GM12878 (cell line): ENCODE measurements at regions not wholly inside any gene's neighbourhood (a gene's known extent, or its start where the extent isn't known, plus 50 kb on each side); places are given as distances from the start of the nearest gene placed in this dataset.
"Not testable (repeated sequence)": the region's sequence is repeated elsewhere in the genome, so short reads cannot be mapped to it uniquely, and the experiment has no call there.

ENCODE experiments used
- ATAC-seq: fragments of 200-7000 bp; cut with Tn5 transposase; 3 replicates; pipeline ENCODE4 v1.9.1; 2020; ENCODE audit warnings: mild to moderate bottlenecking, moderate library complexity
- BruUV-seq: library from RNA; stranded (reverse); fragments of 400-500 nt; replicated peaks from 2 replicates; lab custom pipeline; 2021; lab: Mats Ljungman, UMichigan
- CTCF ChIA-PET: fragments of 300-600 bp; sonication (Branson Sonifier 250); formaldehyde crosslinking; extraction: SDS; loops from one replicate; lab custom pipeline; 2021; ENCODE audit warnings: inconsistent platforms; lab: Yijun Ruan, JAX
- POLR2A ChIA-PET: fragments of 350-600 bp; formaldehyde crosslinking; extraction: SDS; loops from one replicate; lab custom pipeline; 2021; ENCODE audit warnings: inconsistent platforms; lab: Charles Lee
- RAD21 ChIA-PET: fragments of 300-600 bp; sonication (Branson Sonifier 250); formaldehyde crosslinking; loops from one replicate; lab custom pipeline; 2023; ENCODE audit warnings: antibody characterized with exemption; ENCODE audit not compliant: unreplicated experiment; lab: Charles Lee
- SMC1A ChIA-PET: fragments of 300-600 bp; sonication (Branson Sonifier 250); formaldehyde crosslinking; loops from one replicate; lab custom pipeline; 2023; ENCODE audit not compliant: unreplicated experiment, uncharacterized antibody; lab: Charles Lee
- DNase-seq: peaks from one replicate; pipeline ENCODE4 v3.0.0-alpha.2; 2011; ENCODE audit warnings: low read depth, low spot score
- FAIRE-seq: peaks from 3 replicates; lab custom pipeline; 2011; peaks lifted over from hg19 to GRCh38; lab: Jason Lieb, UNC
- H2AFZ ChIP-seq: 2 replicates; pipeline ENCODE4 v1.6.0; 2011; ENCODE audit warnings: low read depth, low read length, control low read depth; ENCODE audit not compliant: control insufficient read depth
- H3K27ac ChIP-seq: 2 replicates; pipeline ENCODE4 v1.5.1; 2011; ENCODE audit warnings: control low read depth; ENCODE audit not compliant: control insufficient read depth, insufficient read depth
- H3K27me3 ChIP-seq, 2 experiments: replicated peaks in 1 of 2; 2 replicates each; pipeline versions ENCODE4 v1.6.0 to v1.6.1; 2011; ENCODE audit warnings: low read length in 1 of 2; ENCODE audit not compliant: control insufficient read depth in 2 of 2, insufficient read depth in 2 of 2
- H3K36me3 ChIP-seq, 2 experiments: 2 replicates each; pipeline ENCODE4 v1.5.1; 2011; ENCODE audit warnings: low read length in 1 of 2; ENCODE audit not compliant: control insufficient read depth in 2 of 2, insufficient read depth in 2 of 2
- H3K4me1 ChIP-seq: 2 replicates; pipeline ENCODE4 v1.6.1; 2011; ENCODE audit warnings: mild to moderate bottlenecking, low read length, moderate library complexity, mixed read lengths; ENCODE audit not compliant: control insufficient read depth, insufficient read depth
- H3K4me2 ChIP-seq: 2 replicates; pipeline ENCODE4 v1.6.0; 2011; ENCODE audit warnings: control low read depth; ENCODE audit not compliant: control insufficient read depth, insufficient read depth
- H3K4me3 ChIP-seq: fragments of 200-600 bp; sonication (generic); 2 replicates; pipeline ENCODE4 v1.5.1; 2016
- H3K79me2 ChIP-seq: 2 replicates; pipeline ENCODE4 v1.6.0; 2011; ENCODE audit warnings: low read length; ENCODE audit not compliant: control insufficient read depth, insufficient read depth
- H3K9ac ChIP-seq: 2 replicates; pipeline ENCODE4 v1.8.0; 2011; ENCODE audit warnings: low read length, control low read depth, mixed read lengths; ENCODE audit not compliant: control insufficient read depth, insufficient read depth
- H3K9me3 ChIP-seq: replicated peaks from 3 replicates; pipeline ENCODE4 v1.5.1; 2011; ENCODE audit warnings: mild to moderate bottlenecking, low read length; ENCODE audit not compliant: control insufficient read depth, insufficient read depth
- H4K20me1 ChIP-seq: 2 replicates; pipeline ENCODE4 v1.6.0; 2011; ENCODE audit not compliant: control insufficient read depth, insufficient read depth
- ATF7 ChIP-seq: fragments of 450-650 bp; IDR thresholded peaks from 2 replicates; pipeline ENCODE4 v1.6.1; 2016; ENCODE audit warnings: low read depth, mild to moderate bottlenecking
- BCL11A ChIP-seq: IDR thresholded peaks from 2 replicates; pipeline ENCODE4 v1.6.1; 2011; ENCODE audit warnings: low read depth, low read length
- BRCA1 ChIP-seq: IDR thresholded peaks from 2 replicates; pipeline ENCODE4 v1.6.1; 2011; ENCODE audit warnings: low read depth, low read length, improper control_type of control experiment
- ESRRA ChIP-seq: IDR thresholded peaks from 2 replicates; pipeline ENCODE4 v1.6.1; 2012; ENCODE audit warnings: mild to moderate bottlenecking, low read length, improper control_type of control experiment
- ETV6 ChIP-seq, 2 experiments: fragments of 450-650 bp in 1 of 2; IDR thresholded peaks in 1 of 2; conservative IDR thresholded peaks in 1 of 2; 2 replicates each; pipeline ENCODE4 v1.6.1; 2014; ENCODE audit warnings: antibody characterized with exemption in 1 of 2, borderline replicate concordance in 1 of 2, low read depth in 1 of 2, mild to moderate bottlenecking in 1 of 2, moderate library complexity in 1 of 2
- HCFC1 ChIP-seq: fragments of 150-350 bp; IDR thresholded peaks from 2 replicates; pipeline ENCODE4 v1.6.1; 2014; ENCODE audit warnings: low read length
- KLF5 ChIP-seq: fragments of 450-650 bp; IDR thresholded peaks from 2 replicates; pipeline ENCODE4 v1.6.1; 2014; ENCODE audit warnings: mild to moderate bottlenecking; ENCODE audit not compliant: partially characterized antibody
- MTA2 ChIP-seq: fragments of 450-650 bp; IDR thresholded peaks from 2 replicates; pipeline ENCODE4 v1.6.1; 2016; ENCODE audit warnings: low read depth, mild to moderate bottlenecking, moderate library complexity
- MTA3 ChIP-seq: IDR thresholded peaks from 2 replicates; pipeline ENCODE4 v1.6.1; 2012; ENCODE audit warnings: low read length, inconsistent platforms, borderline replicate concordance
- POLR2A ChIP-seq: IDR thresholded peaks from 2 replicates; pipeline ENCODE4 v1.6.1; 2011; ENCODE audit warnings: low read depth, mild to moderate bottlenecking, low read length
- POLR2AphosphoS5 ChIP-seq: IDR thresholded peaks from 2 replicates; pipeline ENCODE4 v1.6.1; 2011; ENCODE audit warnings: mild to moderate bottlenecking, low read length, inconsistent platforms
- RELB ChIP-seq: fragments of 450-650 bp; IDR thresholded peaks from 2 replicates; pipeline ENCODE4 v1.6.1; 2017; ENCODE audit warnings: low read depth, mild to moderate bottlenecking, moderate library complexity
- TCF7 ChIP-seq: IDR thresholded peaks from 2 replicates; pipeline ENCODE4 v1.6.1; 2014; ENCODE audit warnings: antibody characterized with exemption, borderline replicate concordance
- ZNF384 ChIP-seq: IDR thresholded peaks from 2 replicates; pipeline ENCODE4 v1.6.1; 2012; ENCODE audit warnings: low read depth, mild to moderate bottlenecking, low read length, improper control_type of control experiment, borderline replicate concordance
- WGBS: methylation state at CpG from one replicate; pipeline ENCODE4 v1.1.6; 2016; ENCODE audit warnings: low lambda C conversion rate; ENCODE audit not compliant: insufficient replicate concordance, insufficient coverage; ENCODE audit errors: missing lambda C conversion rate; 5-methylcytosine and 5-hydroxymethylcytosine counted together
- in situ Hi-C: fragments of 300-500 bp; cut with MboI; formaldehyde crosslinking; loops from 9 replicates; pipeline ENCODE4 v1.14.3; 2018; ENCODE audit warnings: mixed read lengths
- intact Hi-C: fragments of 100-400 bp; cut with micrococcal nuclease; formaldehyde crosslinking; loops from one replicate; pipeline ENCODE4 v1.14.2; 2022; ENCODE audit not compliant: unreplicated experiment
- TF ChIP-seq, protein P1 (sequence below): IDR thresholded peaks from 2 replicates; pipeline ENCODE4 v1.6.1; 2012; ENCODE audit warnings: low read length, inconsistent platforms

DNA sequence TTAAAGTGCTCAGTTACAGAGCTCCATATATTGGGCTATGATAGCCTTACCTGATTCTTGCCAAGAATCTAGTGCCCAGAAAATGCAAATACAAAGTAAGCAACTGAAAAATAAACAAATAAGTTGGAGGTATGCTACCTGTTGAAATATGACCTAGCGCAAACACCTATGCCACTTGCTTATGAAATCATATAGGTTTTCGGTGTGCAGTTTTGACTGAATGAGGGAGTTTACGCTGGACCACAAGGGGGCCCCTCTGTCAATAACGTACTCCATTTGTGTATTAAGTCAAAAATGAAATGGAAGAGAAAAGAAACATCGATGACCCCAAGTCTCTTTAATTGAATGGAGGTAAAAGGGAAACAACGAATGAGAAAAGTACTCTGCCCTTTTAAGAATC lies 84.9 kb upstream of the TRIM77 start (continued):
- TF ChIP-seq BCL11A = no peak
- no peak for TF ChIP-seq HCFC1

DNA sequence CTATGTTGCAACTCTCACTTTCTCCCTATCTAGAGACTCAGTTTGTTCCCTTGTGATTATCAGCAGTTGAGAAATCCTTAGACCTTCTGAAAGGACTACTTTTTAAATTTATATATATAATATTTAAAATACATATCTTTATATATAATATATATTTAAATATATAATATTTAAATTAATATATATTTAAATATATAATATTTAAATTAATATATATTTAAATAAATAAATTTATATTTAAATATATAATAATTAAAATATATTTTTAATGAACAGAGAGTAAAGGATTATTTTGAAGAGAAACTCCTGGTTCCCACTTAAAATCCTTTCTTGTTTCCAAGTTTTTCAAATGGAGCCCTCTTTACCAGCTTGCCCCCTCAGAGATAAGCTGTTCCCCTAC lies 83.7 kb upstream of the TRIM77 start:
- Histone ChIP-seq H3K36me3 (no peaks in the 10 kb centered on the region), H4K20me1 (no peaks in the 10 kb centered on the region), H3K27ac (no peak overlapping the region), H2AFZ (no peak overlapping the region), H3K9me3 (no peaks in the 10 kb centered on the region), H3K79me2 (no peaks in the 10 kb centered on the region), H3K27me3 (no peaks in the 10 kb centered on the region), H3K4me2 (no peak overlapping the region), H3K4me3 (no peak overlapping the region), H3K9ac (no peak overlapping the region), H3K4me1 (no peaks in the 10 kb centered on the region)
- ChIA-PET RAD21 (no interaction called here), SMC1A (no interaction called here), POLR2A (no interaction called here), CTCF (no interaction called here)
- DNase-seq (no peak), ATAC-seq (no peak), FAIRE-seq (no peak)
- BruUV-seq = no TSS peak
- in situ Hi-C loops (no loop called here), intact Hi-C loops (no loop called here)
- TF ChIP-seq MTA2 (no peak), ETV6 (conservative IDR thresholded peaks at IDR 0.05 in 1 of 2, IDR thresholded peaks at IDR 0.05 in 1 of 2; ENCODE audit: borderline replicate concordance in 1 of 2, low read depth in 1 of 2) (no peak), RELB (no peak), KLF5 (no peak), ZNF384 (no peak), POLR2AphosphoS5 (no peak), MTA3 (no peak), ESRRA (no peak), POLR2A (no peak), TCF7 (no peak), ATF7 (no peak), BRCA1 (no peak)
- TF ChIP-seq, protein P1, sequence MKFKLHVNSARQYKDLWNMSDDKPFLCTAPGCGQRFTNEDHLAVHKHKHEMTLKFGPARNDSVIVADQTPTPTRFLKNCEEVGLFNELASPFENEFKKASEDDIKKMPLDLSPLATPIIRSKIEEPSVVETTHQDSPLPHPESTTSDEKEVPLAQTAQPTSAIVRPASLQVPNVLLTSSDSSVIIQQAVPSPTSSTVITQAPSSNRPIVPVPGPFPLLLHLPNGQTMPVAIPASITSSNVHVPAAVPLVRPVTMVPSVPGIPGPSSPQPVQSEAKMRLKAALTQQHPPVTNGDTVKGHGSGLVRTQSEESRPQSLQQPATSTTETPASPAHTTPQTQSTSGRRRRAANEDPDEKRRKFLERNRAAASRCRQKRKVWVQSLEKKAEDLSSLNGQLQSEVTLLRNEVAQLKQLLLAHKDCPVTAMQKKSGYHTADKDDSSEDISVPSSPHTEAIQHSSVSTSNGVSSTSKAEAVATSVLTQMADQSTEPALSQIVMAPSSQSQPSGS = no peak

DNA sequence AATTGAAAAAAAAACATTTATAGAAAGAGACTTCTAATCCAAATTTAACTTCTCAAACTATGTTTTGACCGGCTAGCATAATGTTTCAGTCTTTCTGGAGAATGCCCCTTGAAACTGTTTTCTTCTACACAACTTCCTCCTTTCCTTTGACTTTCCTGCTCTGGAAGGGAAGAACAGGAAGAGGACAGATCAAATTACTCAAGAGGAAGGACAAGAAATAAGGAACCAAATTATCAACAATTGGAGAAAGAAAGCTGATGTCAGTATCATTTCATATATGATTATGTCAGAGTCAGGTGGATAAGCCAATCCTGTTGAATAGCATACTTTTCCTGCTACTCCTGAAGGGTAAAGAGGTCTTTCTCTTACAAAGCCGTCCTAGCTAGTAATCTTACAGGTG lies 83.2 kb upstream of the TRIM77 start:
- H3K4me3 ChIP-seq, intact Hi-C loops, SMC1A ChIA-PET, RAD21 ChIA-PET, H3K9ac ChIP-seq, ATAC-seq, in situ Hi-C loops, H3K79me2 ChIP-seq, CTCF ChIA-PET, H3K27me3 ChIP-seq, H2AFZ ChIP-seq, FAIRE-seq, H3K27ac ChIP-seq, H3K4me1 ChIP-seq, DNase-seq, BruUV-seq, H3K36me3 ChIP-seq, H4K20me1 ChIP-seq, H3K9me3 ChIP-seq, H3K4me2 ChIP-seq, POLR2A ChIA-PET: not testable (repeated sequence)
- WGBS = 18% methylated on average over 2 of the region's 2 CpGs
